Uterus (tissue), 2 donors: ENCODE measurements at regions not wholly inside any gene's neighbourhood (a gene's known extent, or its start where the extent isn't known, plus 50 kb on each side); places are given as distances from the start of the nearest gene placed in this dataset.

ENCODE experiments used
- CTCF ChIP-seq, 4 experiments: fragments of 200-600 bp in 2 of 4; fragments of 450-650 bp in 2 of 4; sonication (generic) in 2 of 4; IDR thresholded peaks; one replicate each; pipeline ENCODE4 v1.5.1; 2016 to 2019; ENCODE audit warnings: antibody characterized with exemption in 4 of 4, mild to moderate bottlenecking in 2 of 4, moderate library complexity in 1 of 4
- POLR2A ChIP-seq, 2 donors: fragments of 450-650 bp; IDR thresholded peaks; one replicate each; pipeline ENCODE4 v1.6.1; 2016; ENCODE audit warnings: antibody characterized with exemption in 2 of 2, mild to moderate bottlenecking in 1 of 2, moderate library complexity in 1 of 2

GRCh38 chr6:125567407-125567806 is 182.0 kb upstream of the HEY2 start:
- no peak for TF ChIP-seq CTCF (IDR thresholded peaks at IDR 0.05)
- no peak for TF ChIP-seq POLR2A (IDR thresholded peaks at IDR 0.05)
